HCT116 (cell line): ENCODE measurements at regions not wholly inside any gene's neighbourhood (a gene's known extent, or its start where the extent isn't known, plus 50 kb on each side); places are given as distances from the start of the nearest gene placed in this dataset.

ENCODE experiments used
- EZH2 ChIP-seq: fragments of 200-600 bp; sonication (generic); IDR thresholded peaks from 2 replicates; pipeline ENCODE4 v1.6.1; 2017; ENCODE audit warnings: antibody characterized with exemption, mixed run types
- EZH2phosphoT487 ChIP-seq: fragments of 200-600 bp; IDR thresholded peaks from 2 replicates; pipeline ENCODE4 v1.6.1; 2018; ENCODE audit warnings: antibody characterized with exemption, borderline replicate concordance
- POLR2A ChIP-seq: IDR thresholded peaks from 2 replicates; pipeline ENCODE4 v1.7.0; 2011; ENCODE audit warnings: borderline replicate concordance; ENCODE audit not compliant: insufficient read depth, insufficient read length; ENCODE audit errors: extremely low read depth
- POLR2AphosphoS5 ChIP-seq: IDR thresholded peaks from 2 replicates; pipeline ENCODE4 v1.6.1; 2011; ENCODE audit warnings: mild to moderate bottlenecking, low read depth, low read length, moderate library complexity
- TF ChIP-seq, protein P1 (sequence below), 3 experiments: fragments of 200-600 bp in 1 of 3; sonication (generic) in 1 of 3; IDR thresholded peaks in 2 of 3; conservative IDR thresholded peaks in 1 of 3; 2 replicates each; pipeline ENCODE4 v1.5.1; 2012 to 2017; ENCODE audit warnings: low read depth in 2 of 3, low read length in 2 of 3, antibody characterized with exemption in 1 of 3, borderline replicate concordance in 1 of 3, control low read depth in 1 of 3, mild to moderate bottlenecking in 1 of 3, mixed read lengths in 1 of 3, mixed run types in 1 of 3, moderate library complexity in 1 of 3; ENCODE audit not compliant: insufficient read depth in 1 of 3
- TF ChIP-seq, protein P2 (sequence below): IDR thresholded peaks from 2 replicates; pipeline ENCODE4 v1.6.1; 2012

- TF ChIP-seq, protein P1, sequence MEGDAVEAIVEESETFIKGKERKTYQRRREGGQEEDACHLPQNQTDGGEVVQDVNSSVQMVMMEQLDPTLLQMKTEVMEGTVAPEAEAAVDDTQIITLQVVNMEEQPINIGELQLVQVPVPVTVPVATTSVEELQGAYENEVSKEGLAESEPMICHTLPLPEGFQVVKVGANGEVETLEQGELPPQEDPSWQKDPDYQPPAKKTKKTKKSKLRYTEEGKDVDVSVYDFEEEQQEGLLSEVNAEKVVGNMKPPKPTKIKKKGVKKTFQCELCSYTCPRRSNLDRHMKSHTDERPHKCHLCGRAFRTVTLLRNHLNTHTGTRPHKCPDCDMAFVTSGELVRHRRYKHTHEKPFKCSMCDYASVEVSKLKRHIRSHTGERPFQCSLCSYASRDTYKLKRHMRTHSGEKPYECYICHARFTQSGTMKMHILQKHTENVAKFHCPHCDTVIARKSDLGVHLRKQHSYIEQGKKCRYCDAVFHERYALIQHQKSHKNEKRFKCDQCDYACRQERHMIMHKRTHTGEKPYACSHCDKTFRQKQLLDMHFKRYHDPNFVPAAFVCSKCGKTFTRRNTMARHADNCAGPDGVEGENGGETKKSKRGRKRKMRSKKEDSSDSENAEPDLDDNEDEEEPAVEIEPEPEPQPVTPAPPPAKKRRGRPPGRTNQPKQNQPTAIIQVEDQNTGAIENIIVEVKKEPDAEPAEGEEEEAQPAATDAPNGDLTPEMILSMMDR (IDR thresholded peaks at IDR 0.05 in 2 of 3, conservative IDR thresholded peaks at IDR 0.05 in 1 of 3; ENCODE audit: borderline replicate concordance in 1 of 3, insufficient read depth in 1 of 3, low read depth in 2 of 3, low read length in 2 of 3): no peak
- TF ChIP-seq, protein P2, sequence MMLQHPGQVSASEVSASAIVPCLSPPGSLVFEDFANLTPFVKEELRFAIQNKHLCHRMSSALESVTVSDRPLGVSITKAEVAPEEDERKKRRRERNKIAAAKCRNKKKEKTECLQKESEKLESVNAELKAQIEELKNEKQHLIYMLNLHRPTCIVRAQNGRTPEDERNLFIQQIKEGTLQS: no peak
- TF ChIP-seq POLR2AphosphoS5: no peak
- no peak for TF ChIP-seq EZH2phosphoT487
- no peak for TF ChIP-seq EZH2
- TF ChIP-seq POLR2A: no peak
Observed at GRCh38 chr2:48890454-48891131, 135.1 kb upstream of the LHCGR start.
